ENCODE measurements at regions not wholly inside any gene's neighbourhood (a gene's known extent, or its start where the extent isn't known, plus 50 kb on each side); places are given as distances from the start of the nearest gene placed in this dataset.

- Histone ChIP-seq H3K27me3 (ENCODE audit: insufficient read depth, low read depth) (no peaks in the 10 kb centered on the region), H2AFZ (no peak overlapping the region), H3K27ac (no peak overlapping the region), H3F3A (ENCODE audit: insufficient read depth, low read depth) (no peaks in the 10 kb centered on the region), H3K9me3 (ENCODE audit: insufficient read depth, low read depth) (no peaks in the 10 kb centered on the region), H3K4me2 (no peak overlapping the region), H3K4me3 (no peak overlapping the region), H3K36me3 (ENCODE audit: low read depth) (no peaks in the 10 kb centered on the region), H4K20me1 (ENCODE audit: insufficient read depth) (no peaks in the 10 kb centered on the region), H3K79me2 (ENCODE audit: low read depth) (no peaks in the 10 kb centered on the region), H3K4me1 (replicated peaks; ENCODE audit: insufficient read depth) (no peaks in the 10 kb centered on the region), H3K9me2 (ENCODE audit: insufficient read depth) (no peaks in the 10 kb centered on the region)
- POLR2A ChIA-PET (ENCODE audit: unreplicated experiment), result no interaction called here
- TF ChIP-seq CTCF (conservative IDR thresholded peaks at IDR 0.05) (no peak), EZH2 (IDR thresholded peaks at IDR 0.05; ENCODE audit: low read depth) (no peak)
- BruUV-seq (replicated peaks), result no TSS peak
- CTCF ChIA-PET, result no interaction called here
- DNase-seq, result no peak
- intact Hi-C loops (cut with micrococcal nuclease; ENCODE audit: unreplicated experiment), result no loop called here
Measured at GRCh38 chr9:75197561-75197960, 109.2 kb downstream of the OSTF1 start.

- H3K27ac ChIP-seq, result no peak overlapping the region
- H2AFZ ChIP-seq, result no peak overlapping the region
- H3F3A ChIP-seq (ENCODE audit: insufficient read depth, low read depth), result no peaks in the 10 kb centered on the region
- H3K9me2 ChIP-seq (ENCODE audit: insufficient read depth), result no peaks in the 10 kb centered on the region
- no peaks in the 10 kb centered on the region for H3K36me3 ChIP-seq (ENCODE audit: low read depth)
- ChIA-PET CTCF (no interaction called here), POLR2A (ENCODE audit: unreplicated experiment) (interaction anchor here (0.5 to 0.7 kb wide), 2 partner anchors 425 to 1102 kb away, joined by 3 to 5 read pairs; no protein-coding TSS in a partner anchor)
- no peak for DNase-seq
- no peaks in the 10 kb centered on the region for H3K79me2 ChIP-seq (ENCODE audit: low read depth)
- H3K27me3 ChIP-seq (ENCODE audit: insufficient read depth, low read depth), result no peaks in the 10 kb centered on the region
- no peaks in the 10 kb centered on the region for H3K4me1 ChIP-seq (replicated peaks; ENCODE audit: insufficient read depth)
- no peak for TF ChIP-seq EZH2 (IDR thresholded peaks at IDR 0.05; ENCODE audit: low read depth)
- TF ChIP-seq CTCF (conservative IDR thresholded peaks at IDR 0.05), result no peak
- H4K20me1 ChIP-seq (ENCODE audit: insufficient read depth), result no peaks in the 10 kb centered on the region
- H3K4me3 ChIP-seq, result no peak overlapping the region
- no peak overlapping the region for H3K4me2 ChIP-seq
- no TSS peak for BruUV-seq (replicated peaks)
- intact Hi-C loops (cut with micrococcal nuclease; ENCODE audit: unreplicated experiment), result no loop called here
- H3K9me3 ChIP-seq (ENCODE audit: insufficient read depth, low read depth), result no peaks in the 10 kb centered on the region
Measured at GRCh38 chr9:75198436-75198835, 110.1 kb downstream of the OSTF1 start.

- no peaks in the 10 kb centered on the region for H3F3A ChIP-seq (ENCODE audit: insufficient read depth, low read depth)
- ChIA-PET POLR2A (ENCODE audit: unreplicated experiment) (no interaction called here), CTCF (interaction anchor here (1.0 kb wide), 2 partner anchors 37 to 1101 kb away, joined by 3 to 4 read pairs; no protein-coding TSS in a partner anchor)
- no peaks in the 10 kb centered on the region for H3K27me3 ChIP-seq (ENCODE audit: insufficient read depth, low read depth)
- no peak overlapping the region for H3K4me3 ChIP-seq
- no peaks in the 10 kb centered on the region for H3K9me3 ChIP-seq (ENCODE audit: insufficient read depth, low read depth)
- DNase-seq, result peak; percentile 9 to 46
- no peak overlapping the region for H3K27ac ChIP-seq
- no peaks in the 10 kb centered on the region for H3K79me2 ChIP-seq (ENCODE audit: low read depth)
- H4K20me1 ChIP-seq (ENCODE audit: insufficient read depth), result no peaks in the 10 kb centered on the region
- no peaks in the 10 kb centered on the region for H3K9me2 ChIP-seq (ENCODE audit: insufficient read depth)
- no TSS peak for BruUV-seq (replicated peaks)
- H2AFZ ChIP-seq, result no peak overlapping the region
- TF ChIP-seq CTCF (conservative IDR thresholded peaks at IDR 0.05), result peak; percentile 84
- no peak for TF ChIP-seq EZH2 (IDR thresholded peaks at IDR 0.05; ENCODE audit: low read depth)
- H3K4me1 ChIP-seq (replicated peaks; ENCODE audit: insufficient read depth), result no peaks in the 10 kb centered on the region
- H3K36me3 ChIP-seq (ENCODE audit: low read depth), result no peaks in the 10 kb centered on the region
- H3K4me2 ChIP-seq, result no peak overlapping the region
- intact Hi-C loops (cut with micrococcal nuclease; ENCODE audit: unreplicated experiment), result loop anchor here (1.0 to 2.0 kb wide), 4 partner anchors 37 to 1504 kb away; no protein-coding TSS in a partner anchor
Measured at GRCh38 chr9:75200892-75201470, 112.7 kb downstream of the OSTF1 start.
